BLaER1 (cell line): ENCODE measurements at regions not wholly inside any gene's neighbourhood (a gene's known extent, or its start where the extent isn't known, plus 50 kb on each side); places are given as distances from the start of the nearest gene placed in this dataset.

Experiments
- H3K27ac ChIP-seq: shearing (Covaris generic); formaldehyde crosslinking; 2 replicates; pipeline ENCODE4 v1.8.1; 2022
- H3K27me3 ChIP-seq: shearing (Covaris generic); formaldehyde crosslinking; 2 replicates; pipeline ENCODE4 v1.8.1; 2022
- H3K36me3 ChIP-seq: shearing (Covaris generic); formaldehyde crosslinking; 2 replicates; pipeline ENCODE4 v1.8.1; 2022
- H3K4me1 ChIP-seq: shearing (Covaris generic); formaldehyde crosslinking; 2 replicates; pipeline ENCODE4 v1.8.1; 2022
- H3K4me2 ChIP-seq: shearing (Covaris generic); formaldehyde crosslinking; 2 replicates; pipeline ENCODE4 v1.8.1; 2022
- H3K4me3 ChIP-seq: shearing (Covaris generic); formaldehyde crosslinking; 2 replicates; pipeline ENCODE4 v1.8.1; 2022
- H3K9ac ChIP-seq: shearing (Covaris generic); formaldehyde crosslinking; 2 replicates; pipeline ENCODE4 v1.8.1; 2022
- H3K9me3 ChIP-seq: shearing (Covaris generic); formaldehyde crosslinking; 2 replicates; pipeline ENCODE4 v1.8.1; 2022
- H4K20me1 ChIP-seq: shearing (Covaris generic); formaldehyde crosslinking; 2 replicates; pipeline ENCODE4 v1.8.1; 2022
- Cebpa-rat ChIP-seq: shearing (Covaris generic); IDR thresholded peaks from 2 replicates; pipeline ENCODE4 v1.8.1; 2022

- no peak for TF ChIP-seq Cebpa-rat
- Histone ChIP-seq H3K9me3 (no peaks in the 10 kb centered on the region), H3K27ac (no peak overlapping the region), H3K4me3 (no peak overlapping the region), H3K36me3 (no peaks in the 10 kb centered on the region), H4K20me1 (no peaks in the 10 kb centered on the region), H3K4me1 (peaks cover 8% of the 10 kb centered on the region), H3K9ac (no peak overlapping the region), H3K27me3 (no peaks in the 10 kb centered on the region), H3K4me2 (no peak overlapping the region)
These were observed 1087.8 kb downstream of the C4orf33 start for GRCh38 chr4:130183766-130184165.

- H4K20me1 ChIP-seq, result no peaks in the 10 kb centered on the region
- TF ChIP-seq Cebpa-rat, result no peak
These were observed 1089.2 kb downstream of the C4orf33 start for GRCh38 chr4:130185123-130185522.

GRCh38 chr4:130186931-130187330 is 1091.0 kb downstream of the C4orf33 start:
- no peaks in the 10 kb centered on the region for H3K36me3 ChIP-seq
- no peak overlapping the region for H3K27ac ChIP-seq
- no peaks in the 10 kb centered on the region for H3K9me3 ChIP-seq
- H3K27me3 ChIP-seq, result no peaks in the 10 kb centered on the region
- TF ChIP-seq Cebpa-rat, result no peak
- no peak overlapping the region for H3K4me3 ChIP-seq
- no peak overlapping the region for H3K9ac ChIP-seq
- H3K4me2 ChIP-seq, result no peak overlapping the region
- no peaks in the 10 kb centered on the region for H3K4me1 ChIP-seq
- H4K20me1 ChIP-seq, result no peaks in the 10 kb centered on the region

More at GRCh38 chr4:130185123-130185522, 1089.2 kb downstream of the C4orf33 start:
- no peaks in the 10 kb centered on the region for H3K9me3 ChIP-seq
- no peaks in the 10 kb centered on the region for H3K27me3 ChIP-seq
- H3K36me3 ChIP-seq, result no peaks in the 10 kb centered on the region
- peaks cover 8% of the 10 kb centered on the region for H3K4me1 ChIP-seq
- no peak overlapping the region for H3K9ac ChIP-seq
- no peak overlapping the region for H3K4me2 ChIP-seq
- H3K27ac ChIP-seq, result no peak overlapping the region
- no peak overlapping the region for H3K4me3 ChIP-seq

- no peak overlapping the region for H3K9ac ChIP-seq
- no peaks in the 10 kb centered on the region for H3K9me3 ChIP-seq
- no peaks in the 10 kb centered on the region for H3K36me3 ChIP-seq
- H3K4me3 ChIP-seq, result no peak overlapping the region
- H3K4me1 ChIP-seq, result no peaks in the 10 kb centered on the region
- H3K27me3 ChIP-seq, result no peaks in the 10 kb centered on the region
- no peaks in the 10 kb centered on the region for H4K20me1 ChIP-seq
- TF ChIP-seq Cebpa-rat, result no peak
- no peak overlapping the region for H3K27ac ChIP-seq
- H3K4me2 ChIP-seq, result no peak overlapping the region
These were observed 1091.6 kb downstream of the C4orf33 start for GRCh38 chr4:130187587-130187986.

GRCh38 chr4:130192787-130193186 is 1096.8 kb downstream of the C4orf33 start:
- TF ChIP-seq Cebpa-rat, result no peak
- Histone ChIP-seq H3K27ac (no peak overlapping the region), H3K4me1 (no peaks in the 10 kb centered on the region)

GRCh38 chr4:130197946-130198345 is 1102.0 kb downstream of the C4orf33 start:
- H3K9me3 ChIP-seq, result peaks cover 16% of the 10 kb centered on the region
- no peak for TF ChIP-seq Cebpa-rat
- H3K27ac ChIP-seq, result no peak overlapping the region
- H3K4me3 ChIP-seq, result no peak overlapping the region
- H3K4me2 ChIP-seq, result no peak overlapping the region
- H3K9ac ChIP-seq, result no peak overlapping the region
- no peaks in the 10 kb centered on the region for H3K36me3 ChIP-seq
- no peaks in the 10 kb centered on the region for H4K20me1 ChIP-seq
- no peaks in the 10 kb centered on the region for H3K4me1 ChIP-seq
- no peaks in the 10 kb centered on the region for H3K27me3 ChIP-seq

More at GRCh38 chr4:130192787-130193186, 1096.8 kb downstream of the C4orf33 start:
- Histone ChIP-seq H3K4me3 (no peak overlapping the region), H3K4me2 (no peak overlapping the region), H3K9ac (no peak overlapping the region), H4K20me1 (no peaks in the 10 kb centered on the region), H3K36me3 (no peaks in the 10 kb centered on the region), H3K9me3 (no peaks in the 10 kb centered on the region), H3K27me3 (no peaks in the 10 kb centered on the region)

- Histone ChIP-seq H4K20me1 (no peaks in the 10 kb centered on the region), H3K4me1 (no peaks in the 10 kb centered on the region), H3K4me2 (no peak overlapping the region), H3K9ac (no peak overlapping the region), H3K27ac (no peak overlapping the region), H3K27me3 (no peaks in the 10 kb centered on the region), H3K36me3 (no peaks in the 10 kb centered on the region), H3K9me3 (peaks cover 25% of the 10 kb centered on the region), H3K4me3 (no peak overlapping the region)
- no peak for TF ChIP-seq Cebpa-rat
These were observed 1107.6 kb downstream of the C4orf33 start for GRCh38 chr4:130203571-130203970.

GRCh38 chr4:130210864-130211263 is 1114.9 kb downstream of the C4orf33 start:
- H3K9me3 ChIP-seq, result no peaks in the 10 kb centered on the region
- no peaks in the 10 kb centered on the region for H4K20me1 ChIP-seq
- H3K9ac ChIP-seq, result no peak overlapping the region
- H3K36me3 ChIP-seq, result no peaks in the 10 kb centered on the region
- H3K4me3 ChIP-seq, result no peak overlapping the region
- no peaks in the 10 kb centered on the region for H3K27me3 ChIP-seq
- TF ChIP-seq Cebpa-rat, result no peak
- no peak overlapping the region for H3K4me2 ChIP-seq
- H3K27ac ChIP-seq, result no peak overlapping the region
- H3K4me1 ChIP-seq, result peaks cover 9% of the 10 kb centered on the region

- Histone ChIP-seq H3K27me3 (no peaks in the 10 kb centered on the region), H3K4me3 (no peak overlapping the region), H3K4me1 (peaks cover 9% of the 10 kb centered on the region), H3K9ac (no peak overlapping the region), H4K20me1 (no peaks in the 10 kb centered on the region), H3K27ac (no peak overlapping the region), H3K9me3 (no peaks in the 10 kb centered on the region), H3K4me2 (peak overlapping the region; percentile 19; the same call in 1 of the 2 replicates), H3K36me3 (no peaks in the 10 kb centered on the region)
- no peak for TF ChIP-seq Cebpa-rat
These were observed 1118.3 kb downstream of the C4orf33 start for GRCh38 chr4:130214268-130214667.

GRCh38 chr4:130233377-130234047 is 1137.6 kb downstream of the C4orf33 start:
- peak overlapping the region; percentile 48 for H3K4me2 ChIP-seq
- no peaks in the 10 kb centered on the region for H3K36me3 ChIP-seq
- H4K20me1 ChIP-seq, result no peaks in the 10 kb centered on the region
- H3K4me1 ChIP-seq, result peaks cover 11% of the 10 kb centered on the region
- TF ChIP-seq Cebpa-rat, result no peak
- H3K9ac ChIP-seq, result no peak overlapping the region
- no peaks in the 10 kb centered on the region for H3K27me3 ChIP-seq
- no peaks in the 10 kb centered on the region for H3K9me3 ChIP-seq
- no peak overlapping the region for H3K27ac ChIP-seq
- no peak overlapping the region for H3K4me3 ChIP-seq

- Histone ChIP-seq H3K9ac (no peak overlapping the region), H3K27ac (no peak overlapping the region), H3K4me2 (no peak overlapping the region), H3K27me3 (no peaks in the 10 kb centered on the region), H3K36me3 (no peaks in the 10 kb centered on the region), H4K20me1 (no peaks in the 10 kb centered on the region), H3K9me3 (no peaks in the 10 kb centered on the region), H3K4me1 (peaks cover 11% of the 10 kb centered on the region), H3K4me3 (no peak overlapping the region)
- TF ChIP-seq Cebpa-rat, result no peak
These were observed 1142.2 kb downstream of the C4orf33 start for GRCh38 chr4:130238121-130238520.
